SK-N-MC (cell line): ENCODE measurements at regions not wholly inside any gene's neighbourhood (a gene's known extent, or its start where the extent isn't known, plus 50 kb on each side); places are given as distances from the start of the nearest gene placed in this dataset.

Experiments used
- EZH2 ChIP-seq: fragments of 200-600 bp; sonication (generic); IDR thresholded peaks from one replicate; pipeline ENCODE4 v1.6.1; 2017; ENCODE audit warnings: antibody characterized with exemption
- FOXP2 ChIP-seq: optimal IDR thresholded peaks from 2 replicates; pipeline ENCODE3; 2011; ENCODE audit warnings: mild to moderate bottlenecking, moderate library complexity; ENCODE audit not compliant: insufficient read depth; ENCODE audit errors: extremely low read length, control extremely low read depth
- POLR2AphosphoS5 ChIP-seq: IDR thresholded peaks from 2 replicates; pipeline ENCODE4 v1.6.1; 2012; ENCODE audit warnings: mild to moderate bottlenecking, low read depth, low read length, borderline replicate concordance

DNA sequence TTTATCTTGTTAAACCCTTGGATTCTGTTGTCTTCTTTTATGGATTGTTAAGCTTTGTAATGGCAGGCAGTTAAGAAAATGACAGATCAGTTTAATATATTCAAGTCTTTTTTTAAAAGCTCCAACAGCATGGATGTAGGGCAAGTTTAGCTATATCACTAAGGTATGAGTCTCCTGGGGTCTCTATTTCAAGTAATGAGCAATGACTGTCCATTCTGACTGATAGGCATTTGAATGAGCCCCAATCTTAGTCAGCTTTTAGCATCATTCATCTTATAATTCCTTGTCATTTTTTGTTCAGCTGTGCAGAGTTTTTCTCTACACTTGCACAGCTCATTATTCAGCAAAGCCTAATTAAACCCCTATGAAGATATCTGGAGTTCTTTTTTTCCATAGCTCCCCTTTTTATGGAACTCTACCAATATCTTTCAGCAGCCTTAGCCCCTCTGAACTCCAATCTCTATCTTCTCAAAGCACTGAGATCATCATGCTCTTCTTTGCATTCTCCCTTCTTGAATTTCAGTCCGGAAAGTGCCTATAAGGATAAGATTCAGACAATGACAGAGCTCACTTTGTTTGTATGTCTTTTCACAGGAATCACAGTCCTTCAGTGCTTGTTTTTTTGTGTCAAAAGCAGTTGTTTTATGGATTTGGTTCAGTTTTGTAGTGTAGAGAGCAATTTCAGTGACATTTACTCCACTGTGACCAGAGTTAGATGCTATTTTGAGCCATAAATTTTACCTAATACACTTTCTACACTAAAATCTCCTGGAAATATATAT, 97.2 kb upstream of the DOK5 start:
- TF ChIP-seq POLR2AphosphoS5 (no peak), EZH2 (no peak), FOXP2 (no peak)
